ENCODE measurements at regions not wholly inside any gene's neighbourhood (a gene's known extent, or its start where the extent isn't known, plus 50 kb on each side); places are given as distances from the start of the nearest gene placed in this dataset.

DNA sequence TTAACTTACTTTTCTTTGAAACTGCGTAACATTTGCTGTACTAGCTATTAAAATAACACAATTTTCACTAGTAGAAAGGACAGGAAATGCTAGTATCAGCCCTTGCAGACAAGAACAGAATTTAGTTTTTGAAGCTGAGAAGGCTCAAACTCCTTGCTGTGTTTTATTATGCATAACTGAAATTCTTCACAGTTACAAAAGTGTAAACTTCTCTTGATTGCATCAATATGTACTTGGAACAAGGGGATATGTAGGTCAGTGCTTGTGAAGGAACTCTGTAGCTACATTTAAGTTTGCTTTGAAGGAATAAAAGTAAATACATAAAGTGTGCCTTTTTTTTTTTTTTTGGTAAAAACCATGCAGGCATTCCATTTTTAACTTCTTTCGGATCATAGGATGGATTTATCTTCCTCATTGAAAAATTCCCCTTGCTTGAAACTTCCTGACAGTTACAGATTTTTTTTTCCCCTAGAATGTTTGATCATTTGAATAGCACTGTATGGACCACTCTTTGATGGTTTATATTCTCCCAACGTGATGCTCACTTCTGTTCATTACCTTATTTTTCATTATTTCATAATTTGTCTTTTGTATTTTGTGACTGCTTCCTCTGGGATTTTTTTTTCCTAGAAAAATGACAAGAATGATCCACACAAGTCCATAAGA, 94.9 kb upstream of the DAB2 start:
- Histone ChIP-seq H3K9ac (ENCODE audit: low read length in 3 of 3) (no peak overlapping the region), H3K9me3 (ENCODE audit: control insufficient read depth in 2 of 3, insufficient read depth in 1 of 3, low read length in 3 of 3) (no peaks in the 10 kb centered on the region), H3K36me3 (ENCODE audit: control insufficient read depth in 2 of 3, insufficient read depth in 3 of 3, low read length in 3 of 3) (no peaks in the 10 kb centered on the region), H3K27ac (ENCODE audit: low read depth in 2 of 2, low read length in 2 of 2) (peak overlapping the region in 1 of 2 donors; percentile 66), H3K27me3 (ENCODE audit: control insufficient read depth, insufficient read depth, low read length) (no peaks in the 10 kb centered on the region), H3K4me1 (ENCODE audit: control insufficient read depth in 2 of 3, insufficient read depth in 2 of 3, low read depth in 1 of 3, low read length in 3 of 3) (peaks cover 0 to 7% (median 0%) of the 10 kb centered on the region in 3 donors), H3K4me3 (ENCODE audit: low read length in 3 of 3) (peak overlapping the region in 1 of 3 donors; percentile 4)
- intact Hi-C loops (cut with DNase I) = no loop called here
- FAIRE-seq = peak; percentile 68
- TF ChIP-seq, protein P1, sequence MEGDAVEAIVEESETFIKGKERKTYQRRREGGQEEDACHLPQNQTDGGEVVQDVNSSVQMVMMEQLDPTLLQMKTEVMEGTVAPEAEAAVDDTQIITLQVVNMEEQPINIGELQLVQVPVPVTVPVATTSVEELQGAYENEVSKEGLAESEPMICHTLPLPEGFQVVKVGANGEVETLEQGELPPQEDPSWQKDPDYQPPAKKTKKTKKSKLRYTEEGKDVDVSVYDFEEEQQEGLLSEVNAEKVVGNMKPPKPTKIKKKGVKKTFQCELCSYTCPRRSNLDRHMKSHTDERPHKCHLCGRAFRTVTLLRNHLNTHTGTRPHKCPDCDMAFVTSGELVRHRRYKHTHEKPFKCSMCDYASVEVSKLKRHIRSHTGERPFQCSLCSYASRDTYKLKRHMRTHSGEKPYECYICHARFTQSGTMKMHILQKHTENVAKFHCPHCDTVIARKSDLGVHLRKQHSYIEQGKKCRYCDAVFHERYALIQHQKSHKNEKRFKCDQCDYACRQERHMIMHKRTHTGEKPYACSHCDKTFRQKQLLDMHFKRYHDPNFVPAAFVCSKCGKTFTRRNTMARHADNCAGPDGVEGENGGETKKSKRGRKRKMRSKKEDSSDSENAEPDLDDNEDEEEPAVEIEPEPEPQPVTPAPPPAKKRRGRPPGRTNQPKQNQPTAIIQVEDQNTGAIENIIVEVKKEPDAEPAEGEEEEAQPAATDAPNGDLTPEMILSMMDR (IDR thresholded peaks at IDR 0.05; ENCODE audit: borderline replicate concordance, extremely low read depth, insufficient read depth) = no peak
- DNase-seq = peak in 2 of 5 donors; percentile 37 to 69

DNA sequence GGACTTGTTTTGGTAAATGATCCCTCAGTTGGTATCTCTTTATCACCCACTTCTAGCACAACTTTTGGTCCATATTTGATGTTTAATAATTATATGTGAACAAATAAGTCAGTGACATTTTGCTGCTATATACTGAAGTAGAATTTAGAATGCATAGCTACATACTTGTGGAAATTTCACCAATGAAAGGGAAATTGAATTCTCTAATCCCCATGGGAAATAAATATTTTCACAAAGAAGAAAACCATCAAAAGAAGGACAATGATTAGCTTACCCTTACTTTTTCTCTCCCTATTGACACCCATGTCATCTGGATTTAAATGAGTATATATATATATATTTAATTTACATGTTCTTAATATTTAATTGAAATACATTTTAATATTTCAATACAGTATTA, 94.3 kb upstream of the DAB2 start:
- no peaks in the 10 kb centered on the region for H3K27me3 ChIP-seq (ENCODE audit: control insufficient read depth, insufficient read depth, low read length)
- H3K36me3 ChIP-seq (ENCODE audit: control insufficient read depth in 2 of 3, insufficient read depth in 3 of 3, low read length in 3 of 3) = no peaks in the 10 kb centered on the region
- no peak overlapping the region for H3K27ac ChIP-seq (ENCODE audit: low read depth in 2 of 2, low read length in 2 of 2)
- H3K4me3 ChIP-seq (ENCODE audit: low read length in 3 of 3) = no peak overlapping the region
- peaks cover 0 to 7% (median 0%) of the 10 kb centered on the region in 3 donors for H3K4me1 ChIP-seq (ENCODE audit: control insufficient read depth in 2 of 3, insufficient read depth in 2 of 3, low read depth in 1 of 3, low read length in 3 of 3)
- no peaks in the 10 kb centered on the region for H3K9me3 ChIP-seq (ENCODE audit: control insufficient read depth in 2 of 3, insufficient read depth in 1 of 3, low read length in 3 of 3)
- TF ChIP-seq, protein P1 (IDR thresholded peaks at IDR 0.05; ENCODE audit: borderline replicate concordance, extremely low read depth, insufficient read depth) = no peak
- intact Hi-C loops (cut with DNase I) = no loop called here
- H3K9ac ChIP-seq (ENCODE audit: low read length in 3 of 3) = no peak overlapping the region
- FAIRE-seq (no peak), DNase-seq (no peak)

- Histone ChIP-seq H3K4me3 (ENCODE audit: low read length in 3 of 3) (no peak overlapping the region), H3K27ac (ENCODE audit: low read depth in 2 of 2, low read length in 2 of 2) (no peak overlapping the region), H3K36me3 (ENCODE audit: control insufficient read depth in 2 of 3, insufficient read depth in 3 of 3, low read length in 3 of 3) (no peaks in the 10 kb centered on the region), H3K9me3 (ENCODE audit: control insufficient read depth in 2 of 3, insufficient read depth in 1 of 3, low read length in 3 of 3) (no peaks in the 10 kb centered on the region), H3K27me3 (ENCODE audit: control insufficient read depth, insufficient read depth, low read length) (no peaks in the 10 kb centered on the region), H3K4me1 (ENCODE audit: control insufficient read depth in 2 of 3, insufficient read depth in 2 of 3, low read depth in 1 of 3, low read length in 3 of 3) (peaks cover 0 to 7% (median 0%) of the 10 kb centered on the region in 3 donors), H3K9ac (ENCODE audit: low read length in 3 of 3) (no peak overlapping the region)
- DNase-seq (no peak), FAIRE-seq (no peak)
- intact Hi-C loops (cut with DNase I) = no loop called here
- TF ChIP-seq, protein P1 (IDR thresholded peaks at IDR 0.05; ENCODE audit: borderline replicate concordance, extremely low read depth, insufficient read depth) = no peak
Measured at GRCh38 chr5:39518516-39518915, 93.7 kb upstream of the DAB2 start.
